Tongue (tissue), 1 donor: ENCODE measurements at regions not wholly inside any gene's neighbourhood (a gene's known extent, or its start where the extent isn't known, plus 50 kb on each side); places are given as distances from the start of the nearest gene placed in this dataset.

ENCODE experiments used
- DNase-seq: peaks from one replicate; pipeline ENCODE4 v3.0.0-alpha.2; 2015

DNA sequence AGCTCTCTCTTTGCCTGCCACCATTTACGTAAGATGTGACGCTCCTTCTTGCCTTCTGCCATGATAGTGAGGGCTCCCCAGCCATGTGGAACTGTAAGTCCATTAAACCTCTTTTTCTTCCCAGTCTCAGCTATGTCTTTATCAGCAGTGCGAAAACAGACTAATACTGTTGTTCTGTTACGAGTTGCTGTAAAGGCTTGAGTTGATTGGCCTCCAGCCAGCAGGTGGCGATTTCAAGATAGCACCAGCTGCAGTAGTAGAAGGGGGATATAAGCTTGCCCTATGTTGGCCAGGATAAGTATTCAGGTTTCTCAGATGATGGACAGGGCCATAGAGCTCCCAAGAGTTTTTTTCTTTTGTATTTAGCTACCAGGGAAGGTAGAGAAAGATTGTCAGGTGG is 385.5 kb downstream of the MZT1 start:
- no peak for DNase-seq

DNA sequence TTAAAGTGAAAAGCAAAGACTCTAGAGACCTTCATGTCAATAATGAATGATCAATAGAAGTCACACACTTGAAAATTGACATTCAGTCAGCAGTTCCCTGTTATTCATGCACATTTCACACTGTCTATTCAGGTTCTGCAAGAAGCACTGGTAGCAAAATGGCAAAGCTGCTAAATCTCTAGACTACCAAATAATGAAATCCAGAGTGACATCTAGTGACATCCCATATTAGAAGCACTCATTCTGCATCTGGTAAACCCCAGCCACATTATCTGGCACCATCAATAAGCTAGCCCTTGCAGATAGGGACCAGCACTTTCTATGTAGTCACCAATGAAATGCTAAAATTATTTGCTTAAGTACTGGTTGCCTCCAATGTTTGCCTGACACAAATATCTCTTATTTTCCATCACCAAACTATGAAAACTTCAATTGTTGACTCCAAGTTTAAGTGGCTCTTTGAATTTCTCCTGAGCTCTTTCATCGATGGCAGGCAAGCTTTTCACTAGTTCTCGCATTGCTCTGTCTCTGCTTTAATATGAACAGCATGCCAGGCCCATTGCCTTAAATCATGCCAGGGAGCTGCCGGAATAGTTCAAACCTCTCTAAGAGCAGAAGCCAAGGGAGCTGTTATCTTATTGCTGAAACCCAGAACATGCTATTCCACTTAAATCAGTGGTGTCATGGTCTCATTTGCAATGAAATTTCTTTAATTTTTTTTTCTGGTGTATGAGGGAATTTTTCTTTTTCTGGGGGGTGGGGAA is 409.9 kb downstream of the MZT1 start:
- DNase-seq = no peak

DNA sequence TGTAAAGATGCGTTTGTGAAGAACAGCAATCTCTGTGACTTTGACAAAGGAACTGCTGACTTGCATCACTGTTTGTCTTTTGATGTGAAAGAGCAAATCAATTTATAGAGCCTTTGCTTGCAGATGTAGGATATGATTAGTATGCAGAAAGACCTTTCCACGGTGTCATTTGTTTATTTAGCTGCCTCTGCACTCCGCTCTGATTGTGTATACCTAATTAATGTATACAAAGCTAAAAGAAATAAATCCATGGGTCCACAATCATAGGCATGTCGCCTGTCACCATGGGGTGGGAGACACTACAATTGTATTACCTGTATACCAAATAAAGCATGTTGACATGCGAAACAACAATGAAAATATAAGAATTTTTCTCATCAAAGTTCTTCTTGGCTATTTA is 410.7 kb downstream of the MZT1 start:
- no peak for DNase-seq

DNA sequence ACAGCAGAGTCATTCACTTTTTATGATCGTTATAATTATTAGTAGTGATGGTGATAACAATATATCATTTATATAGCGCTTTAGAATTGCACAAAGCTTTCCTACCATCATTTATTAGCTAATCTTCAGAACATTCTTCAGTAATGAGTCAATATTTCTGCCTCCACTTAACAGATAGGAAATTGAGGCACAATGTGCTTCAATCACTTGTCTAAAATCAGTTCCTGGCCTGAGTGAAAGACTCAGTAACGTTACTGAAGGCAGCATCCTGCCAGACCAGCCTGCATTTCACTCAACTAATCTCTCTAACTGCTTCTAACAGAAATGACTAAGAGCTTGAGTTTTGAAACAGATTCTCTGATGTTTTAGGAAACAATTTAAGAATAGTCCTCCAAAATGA is 412.1 kb downstream of the MZT1 start:
- DNase-seq = no peak

DNA sequence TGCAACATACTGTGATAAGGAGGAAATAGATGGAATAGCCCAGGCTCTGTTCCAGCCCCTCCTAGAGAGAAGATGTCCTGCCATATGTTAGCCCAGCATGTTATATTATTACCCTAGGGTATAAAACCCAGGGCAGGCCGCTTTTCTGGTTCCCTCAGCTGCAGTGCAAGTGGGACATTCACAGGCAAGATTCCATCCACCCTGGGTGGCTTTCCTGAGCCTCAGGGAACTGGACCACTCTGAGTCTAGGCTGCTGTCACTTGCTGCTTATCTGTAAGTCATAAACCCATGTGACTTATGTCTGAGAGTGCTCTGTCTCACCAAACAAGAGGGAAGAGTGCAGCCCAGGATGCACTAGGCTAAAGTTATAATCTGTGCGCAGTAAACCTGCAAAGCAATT is 413.2 kb downstream of the MZT1 start:
- DNase-seq = no peak

DNA sequence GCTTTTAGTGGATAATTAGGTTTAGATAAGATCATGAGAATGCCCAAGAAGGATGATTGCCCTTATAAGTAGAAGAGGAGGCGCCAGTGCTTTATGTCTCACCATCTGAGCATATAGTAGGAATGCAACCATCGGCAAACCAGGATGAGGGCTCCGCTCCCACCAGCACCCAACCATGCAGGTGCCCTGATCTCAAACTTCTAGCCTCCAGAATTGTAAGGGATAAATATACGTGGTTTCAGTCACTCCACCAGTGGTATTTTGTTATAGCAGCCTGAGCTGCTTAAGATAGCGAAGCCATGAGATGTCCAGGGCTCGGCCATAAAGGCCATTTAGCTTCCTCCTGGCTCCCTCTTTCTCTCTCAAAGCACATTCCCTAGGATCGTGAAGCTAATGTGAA is 413.9 kb downstream of the MZT1 start:
- DNase-seq = no peak

DNA sequence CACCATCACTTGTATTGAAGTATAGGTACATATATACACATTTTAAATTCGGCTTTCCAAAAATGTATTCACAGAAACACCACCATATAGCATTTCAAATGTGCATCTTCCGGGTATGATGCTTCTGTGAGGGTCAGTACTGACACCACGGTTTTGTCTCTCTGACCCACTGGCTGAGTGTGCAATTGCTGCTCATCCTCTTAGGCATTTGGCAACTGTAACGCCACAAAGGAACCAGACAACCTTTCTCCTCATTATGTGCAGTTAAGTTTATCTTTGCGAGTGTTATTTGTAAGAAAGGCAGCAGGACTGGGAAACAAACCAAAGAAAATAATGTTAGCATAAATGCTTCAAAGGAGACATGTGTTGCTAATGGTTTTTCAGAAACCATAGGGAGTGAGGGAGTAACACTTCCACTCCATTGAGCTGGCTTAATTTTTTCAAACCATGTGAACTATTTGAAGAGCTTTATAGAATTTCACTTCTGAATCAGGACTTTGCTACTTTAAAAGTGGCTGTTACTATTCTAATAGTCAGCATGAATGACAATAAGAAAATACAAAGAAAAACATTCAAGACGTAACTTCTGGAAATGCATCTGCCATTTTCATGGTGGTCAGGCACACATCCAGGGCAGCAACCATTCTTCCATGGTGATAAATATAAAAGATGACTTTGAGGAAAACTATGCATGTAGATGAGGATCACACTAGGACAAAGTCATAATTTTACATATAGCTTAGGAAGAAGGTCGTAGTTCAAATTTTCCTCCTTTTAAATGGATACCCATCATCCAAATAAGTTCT is 423.3 kb downstream of the MZT1 start:
- peak; percentile 13 for DNase-seq

DNA sequence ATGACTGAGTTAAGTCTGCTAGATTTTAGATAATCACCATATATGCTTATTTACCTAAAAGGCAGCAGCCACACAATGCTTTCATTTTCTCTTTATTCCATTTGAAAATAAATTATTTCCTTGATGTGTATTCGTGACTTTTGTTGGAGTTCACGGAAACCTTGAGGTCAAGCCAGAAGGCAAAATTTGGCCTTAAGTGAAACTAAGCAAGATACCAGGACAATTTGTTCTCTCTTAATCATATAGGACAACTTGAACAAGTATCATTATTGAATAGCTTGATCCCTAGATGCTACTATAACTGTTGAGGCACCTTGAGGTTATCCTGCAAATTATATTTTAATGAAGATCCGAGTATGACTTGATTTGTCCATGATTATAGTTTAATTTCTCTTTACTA is 429.2 kb upstream of the DACH1 start:
- no peak for DNase-seq

DNA sequence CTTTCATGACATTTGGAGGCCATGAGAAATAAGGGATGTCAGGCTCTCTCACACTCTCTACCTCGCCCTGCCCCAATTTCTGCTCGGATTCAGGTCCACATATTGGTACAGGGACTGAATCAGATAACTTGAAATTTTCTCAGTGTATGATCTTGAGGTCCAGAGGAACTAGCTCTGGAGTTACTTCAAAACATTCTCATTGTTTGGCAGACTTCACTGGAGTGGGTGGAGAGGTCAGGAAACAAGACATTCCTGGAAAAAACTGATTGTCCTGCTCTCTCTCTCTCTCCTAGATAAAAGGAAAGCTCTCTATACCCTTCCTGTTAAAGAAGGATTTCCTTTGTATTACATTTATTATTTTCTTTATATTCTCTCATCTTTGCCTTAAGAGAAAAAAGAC is 428.1 kb upstream of the DACH1 start:
- peak; percentile 8 for DNase-seq

DNA sequence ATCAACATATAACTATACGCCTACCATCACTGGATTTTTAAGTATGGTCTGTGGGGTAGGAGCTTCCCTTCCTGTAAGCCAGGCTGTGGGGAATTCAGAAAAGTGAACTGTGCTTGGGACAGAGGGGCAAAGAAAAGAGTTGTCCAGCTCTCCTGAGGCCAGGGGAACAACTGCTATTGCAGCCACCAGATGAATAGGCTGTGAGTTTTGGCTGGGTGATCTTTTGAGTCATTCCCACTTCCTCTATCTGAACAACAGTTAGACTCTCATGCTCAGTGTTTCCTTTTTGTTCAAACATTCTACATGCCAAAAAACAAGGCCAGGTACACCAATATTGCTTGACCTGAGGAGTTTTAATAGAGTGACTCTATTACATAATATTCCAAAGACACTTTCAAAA is 426.2 kb upstream of the DACH1 start:
- DNase-seq = no peak

DNA sequence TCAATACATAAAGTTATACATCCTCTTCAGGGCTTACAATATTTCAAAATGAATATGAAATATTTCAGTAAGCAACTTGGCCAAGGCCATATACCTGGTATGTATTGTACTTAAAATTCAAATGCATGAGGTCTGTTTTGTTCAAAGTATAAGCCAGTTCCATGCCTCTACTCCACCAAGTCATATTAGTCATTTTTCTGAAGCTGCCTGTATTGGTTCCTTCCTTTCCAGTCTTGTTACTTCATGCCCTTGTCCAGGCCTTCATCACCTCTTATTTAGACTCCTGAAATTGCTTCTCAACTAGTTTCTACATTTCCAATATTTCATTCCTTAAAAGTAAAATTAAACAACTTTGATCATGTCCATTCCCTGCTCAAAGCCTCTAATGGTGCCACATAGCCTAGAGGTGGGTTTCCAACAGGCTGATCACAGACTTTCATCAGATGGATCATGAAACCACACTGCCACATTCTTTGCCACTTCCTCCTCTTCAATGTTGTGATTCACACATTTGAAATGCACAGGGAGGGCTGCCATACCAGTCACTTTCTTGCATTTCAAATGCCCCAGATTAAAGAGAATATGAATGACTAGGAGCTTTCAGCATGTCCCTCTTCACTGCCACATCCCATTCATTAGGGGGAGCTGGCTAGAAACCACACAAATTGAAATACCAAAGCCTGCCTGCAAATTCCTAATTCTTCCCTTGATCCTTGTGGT is 424.1 kb upstream of the DACH1 start:
- no peak for DNase-seq

DNA sequence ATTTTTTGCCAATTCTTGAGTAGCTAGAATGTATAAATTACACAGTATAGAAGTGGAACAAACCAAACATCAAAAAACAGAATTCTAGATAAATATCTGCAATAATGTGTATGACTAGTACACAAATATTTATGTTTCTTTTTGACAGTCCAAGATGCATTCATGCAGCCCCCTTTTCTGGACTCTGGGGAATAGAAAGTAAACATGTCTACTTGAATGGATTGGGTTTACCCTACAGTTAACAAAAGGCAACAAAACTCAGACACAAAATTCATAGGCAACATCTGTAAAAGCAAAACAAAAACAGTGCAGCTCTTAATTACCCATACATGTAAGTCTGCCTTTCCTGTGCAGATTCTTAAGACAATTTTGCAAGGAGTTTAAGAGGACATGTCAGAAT is 419.4 kb upstream of the DACH1 start:
- DNase-seq = peak; percentile 9

DNA sequence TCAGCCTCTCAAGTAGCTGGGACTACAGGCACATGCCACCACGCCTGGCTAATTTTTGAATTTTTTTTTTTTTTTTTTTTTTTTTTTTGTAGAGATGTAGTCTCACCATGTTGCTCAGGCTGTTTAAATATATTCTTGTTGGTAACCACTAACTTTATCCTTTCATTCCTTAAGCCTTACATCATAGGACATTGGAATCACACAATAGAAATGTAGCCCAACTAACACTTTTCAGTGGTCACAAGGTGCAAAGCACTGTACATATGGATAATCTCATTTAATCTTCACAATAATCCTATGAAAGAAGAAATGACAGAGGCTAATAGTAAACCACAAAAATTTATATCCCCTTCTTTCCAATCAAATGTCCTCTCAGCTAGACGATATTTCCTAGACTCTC is 417.8 kb upstream of the DACH1 start:
- no peak for DNase-seq

DNA sequence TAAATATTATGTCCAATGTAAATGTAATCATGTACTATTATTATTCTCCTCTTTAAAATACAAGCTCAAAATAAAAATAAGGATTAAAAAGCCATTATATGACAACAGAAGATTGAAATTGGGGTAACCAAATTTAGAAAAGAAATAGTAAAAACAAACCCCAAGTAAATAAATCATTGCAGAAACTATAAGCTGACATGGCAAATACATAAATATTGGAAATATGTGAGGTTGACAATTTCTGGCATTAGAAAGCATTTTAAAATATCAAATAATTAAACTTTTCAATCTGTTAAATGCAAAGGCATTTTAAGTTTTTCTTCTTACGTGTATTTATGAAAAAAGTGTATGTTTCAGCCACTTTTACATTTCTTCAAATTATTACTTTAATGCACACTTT is 394.7 kb upstream of the DACH1 start:
- no peak for DNase-seq

DNA sequence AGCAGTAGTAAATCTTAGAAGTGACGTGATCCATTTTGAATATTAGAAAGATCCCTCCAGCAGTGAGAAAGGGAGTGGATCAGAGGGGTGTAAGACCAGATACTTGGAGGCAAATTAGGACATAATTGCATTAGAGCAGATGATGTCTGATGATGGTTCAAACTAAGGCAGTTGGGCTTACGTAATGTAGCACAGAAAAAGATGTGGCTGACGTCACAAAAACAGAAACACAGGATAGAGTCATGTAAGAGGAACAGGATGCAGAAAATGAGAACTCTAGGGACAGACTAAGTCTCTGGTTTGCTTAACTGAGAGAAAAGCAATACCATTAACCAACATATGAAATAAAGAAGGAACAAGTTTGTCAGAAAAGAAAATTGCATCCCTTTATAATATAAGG is 392.5 kb upstream of the DACH1 start:
- DNase-seq = no peak

DNA sequence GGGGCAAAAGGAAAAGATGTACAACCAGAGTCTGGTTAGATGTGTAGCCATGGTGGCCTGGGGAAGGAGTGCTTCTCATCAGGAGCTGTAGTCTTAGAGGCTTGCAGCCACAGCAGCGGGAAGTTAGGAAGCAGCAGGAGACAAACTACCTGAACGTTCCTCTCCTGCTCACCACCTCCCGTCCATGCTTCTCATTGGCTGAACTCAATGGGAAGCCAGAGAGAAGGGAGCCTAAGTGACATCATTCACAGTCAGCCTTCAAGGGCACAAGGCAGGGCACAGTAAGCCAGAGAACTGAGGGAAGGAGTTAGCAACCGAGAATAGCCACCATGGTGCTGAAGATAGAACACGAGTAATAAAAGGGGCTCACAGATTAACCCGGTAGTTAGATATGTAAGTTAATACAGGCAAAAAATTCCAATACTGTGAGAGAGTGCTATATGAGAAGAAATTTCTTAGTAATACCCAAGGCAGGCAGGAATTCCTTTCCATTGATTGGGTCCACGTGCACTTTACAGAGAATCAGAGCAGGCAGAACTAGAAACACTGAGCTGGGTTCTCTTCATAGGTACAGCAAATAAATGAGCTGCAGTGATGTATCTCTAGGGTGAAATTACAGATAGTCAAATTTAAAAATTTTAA is 391.5 kb upstream of the DACH1 start:
- DNase-seq = no peak

DNA sequence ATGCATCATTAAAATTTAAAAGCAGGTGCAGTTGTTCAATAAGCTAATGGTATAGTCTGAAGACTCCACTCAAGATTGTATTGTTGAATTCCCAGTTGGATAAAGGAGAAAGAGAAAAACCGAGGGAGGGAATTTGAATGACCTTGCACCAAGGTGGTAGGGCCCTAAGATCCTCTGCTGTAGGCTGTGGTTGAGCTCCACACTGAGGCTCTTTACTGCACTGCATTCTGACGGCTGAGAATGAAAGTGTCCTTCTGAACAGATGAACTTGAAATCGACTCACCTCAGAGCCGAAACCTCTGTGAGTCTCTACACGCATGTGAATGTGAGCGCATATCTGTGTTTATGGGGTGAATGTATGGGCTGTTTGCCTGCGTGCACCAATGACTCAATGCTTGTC is 388.9 kb upstream of the DACH1 start:
- peak; percentile 22 for DNase-seq

DNA sequence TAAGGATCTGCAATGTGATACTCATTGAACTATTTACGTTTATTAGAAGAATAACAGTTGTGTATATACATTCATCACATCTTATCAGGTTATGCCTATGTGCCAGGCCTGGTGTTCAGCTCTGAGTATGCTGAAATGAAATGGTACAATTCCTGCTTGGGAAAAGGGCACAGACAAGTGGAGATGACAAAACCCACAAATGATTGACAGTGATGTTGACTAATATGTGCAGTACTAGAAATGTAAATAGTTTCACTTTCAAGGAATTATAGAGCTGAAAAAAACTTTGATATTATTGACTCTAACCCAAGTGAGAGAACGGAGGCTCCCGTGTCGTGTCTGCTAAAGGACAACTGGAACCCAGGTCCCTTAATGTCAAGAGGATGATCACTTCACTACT is 386.8 kb upstream of the DACH1 start:
- no peak for DNase-seq

DNA sequence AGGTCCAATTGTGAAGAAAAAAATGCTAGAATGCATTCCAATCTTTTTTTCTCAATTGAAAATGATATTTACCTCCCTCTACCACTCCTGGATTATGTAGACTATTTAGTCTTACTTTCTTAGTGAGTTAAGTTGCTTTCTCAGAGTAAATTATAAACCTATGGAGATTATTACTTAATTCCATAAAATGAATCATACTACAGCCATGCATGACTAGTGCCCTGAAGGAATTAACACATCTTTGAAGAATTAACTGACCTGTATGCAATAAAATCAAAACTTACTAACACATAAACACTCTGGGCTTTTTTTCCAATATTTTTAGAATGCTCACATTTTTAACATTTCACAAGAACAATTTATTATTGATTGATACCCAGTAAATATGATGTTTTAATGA is 379.4 kb upstream of the DACH1 start:
- DNase-seq = no peak

DNA sequence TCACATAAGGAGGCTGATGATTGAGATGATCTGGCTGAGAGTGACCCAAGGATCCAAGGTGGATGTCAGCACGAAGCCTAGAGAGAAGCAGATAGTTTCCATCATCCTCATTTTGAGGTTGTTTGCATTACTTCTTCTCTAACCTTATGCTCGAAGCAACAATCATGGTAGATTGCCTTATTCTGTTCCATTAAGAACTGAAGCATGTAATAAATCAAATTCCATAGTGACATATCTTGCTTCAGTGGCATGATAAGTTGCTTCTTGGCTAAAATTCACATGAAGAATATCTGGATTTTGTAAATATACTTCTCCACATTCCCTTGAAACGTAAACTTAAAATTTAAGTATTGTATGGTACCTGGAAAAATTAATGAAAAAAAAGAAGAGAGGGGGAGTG is 377.8 kb upstream of the DACH1 start:
- DNase-seq = no peak

DNA sequence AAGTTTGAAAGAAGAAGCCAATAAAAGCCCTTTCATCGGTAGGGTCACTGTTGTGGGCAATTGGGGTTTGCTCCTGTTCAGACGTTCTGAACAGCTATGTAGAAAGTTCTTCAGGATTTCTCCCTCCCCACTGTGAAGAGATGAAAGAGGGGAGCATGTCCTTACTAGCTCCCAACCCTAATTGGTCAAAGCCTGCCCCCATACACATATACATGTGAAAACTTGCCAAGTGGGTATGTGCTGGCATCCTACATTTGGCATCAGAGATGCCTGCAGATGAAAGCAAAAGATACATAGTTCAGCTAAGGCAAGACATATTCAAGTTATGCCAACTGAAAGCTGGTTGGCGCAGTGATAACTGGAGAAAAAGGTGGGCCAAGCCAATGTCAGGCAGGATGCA is 363.1 kb upstream of the DACH1 start:
- DNase-seq = no peak

DNA sequence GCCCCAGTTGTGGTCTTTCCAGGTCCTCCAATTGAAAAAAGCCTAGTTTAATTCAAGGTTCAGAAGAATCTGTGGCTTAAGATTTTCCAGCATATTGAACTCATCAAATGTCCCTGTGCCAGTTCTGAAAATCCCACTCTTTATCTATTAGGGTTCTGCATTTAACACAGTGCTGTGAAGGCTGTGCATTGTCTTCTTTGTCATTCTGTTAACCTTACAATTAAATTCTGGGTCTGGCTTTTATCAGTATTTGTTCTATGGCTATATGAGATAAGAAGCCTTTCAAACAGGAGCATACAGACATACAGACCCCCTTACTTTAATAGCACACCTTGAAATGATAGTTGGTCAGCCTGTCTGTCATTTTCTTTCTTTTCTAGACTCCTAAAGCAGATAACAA is 362.1 kb upstream of the DACH1 start:
- no peak for DNase-seq
